Chondrocyte (in vitro differentiated cells): ENCODE measurements at regions not wholly inside any gene's neighbourhood (a gene's known extent, or its start where the extent isn't known, plus 50 kb on each side); places are given as distances from the start of the nearest gene placed in this dataset.
"Not testable (repeated sequence)": the region's sequence is repeated elsewhere in the genome, so short reads cannot be mapped to it uniquely, and the experiment has no call there.

Experiments
- DNase-seq: peaks from one replicate; pipeline ENCODE4 v3.0.0; 2021; ENCODE audit warnings: mixed read lengths, low spot score
- H3K27ac Mint-ChIP-seq: one replicate; pipeline ENCODE4 v1.8.0; 2021; ENCODE audit warnings: mild to moderate bottlenecking, moderate library complexity, mixed read lengths; ENCODE audit not compliant: unreplicated experiment
- H3K27me3 Mint-ChIP-seq: 2 replicates; pipeline ENCODE4 v1.8.0; 2021; ENCODE audit warnings: low read depth, mixed read lengths
- H3K36me3 Mint-ChIP-seq: 2 replicates; pipeline ENCODE4 v1.8.0; 2021; ENCODE audit warnings: low read depth, mixed read lengths
- H3K4me1 Mint-ChIP-seq: 2 replicates; pipeline ENCODE4 v1.8.0; 2021; ENCODE audit warnings: low read depth, mild to moderate bottlenecking, mixed read lengths
- H3K4me3 Mint-ChIP-seq: one replicate; pipeline ENCODE4 v1.8.0; 2021; ENCODE audit warnings: mild to moderate bottlenecking, moderate library complexity, mixed read lengths; ENCODE audit not compliant: unreplicated experiment
- H3K9me3 Mint-ChIP-seq: 2 replicates; pipeline ENCODE4 v1.8.0; 2021; ENCODE audit warnings: low read depth, mixed read lengths
- CTCF ChIP-seq: fragments of 200-600 bp; sonication (generic); IDR thresholded peaks from 2 replicates; pipeline ENCODE4 v1.5.0; 2021; ENCODE audit warnings: antibody characterized with exemption, mild to moderate bottlenecking, moderate library complexity

- Mint-ChIP-seq H3K9me3 (peaks cover 2% of the 10 kb centered on the region), H3K27ac (no peak overlapping the region), H3K27me3 (no peaks in the 10 kb centered on the region), H3K4me1 (peaks cover 32% of the 10 kb centered on the region), H3K36me3 (no peaks in the 10 kb centered on the region), H3K4me3 (no peak overlapping the region)
- no peak for TF ChIP-seq CTCF
- no peak for DNase-seq
Observed at GRCh38 chr5:124179819-124180218, 566.6 kb downstream of the ZNF608 start.

GRCh38 chr5:124178050-124178449, 568.4 kb downstream of the ZNF608 start:
- peaks cover 32% of the 10 kb centered on the region for H3K4me1 Mint-ChIP-seq
- H3K4me3 Mint-ChIP-seq, result no peak overlapping the region
- H3K27ac Mint-ChIP-seq, result no peak overlapping the region
- DNase-seq, result no peak
- H3K9me3 Mint-ChIP-seq, result peaks cover 4% of the 10 kb centered on the region
- no peaks in the 10 kb centered on the region for H3K27me3 Mint-ChIP-seq
- no peak for TF ChIP-seq CTCF
- H3K36me3 Mint-ChIP-seq, result peaks cover under 1% of the 10 kb centered on the region

GRCh38 chr5:124176692-124177091, 569.7 kb downstream of the ZNF608 start:
- peaks cover 30% of the 10 kb centered on the region for H3K4me1 Mint-ChIP-seq
- peak overlapping the region; percentile 47 for H3K27ac Mint-ChIP-seq
- peak; percentile 65 for TF ChIP-seq CTCF

GRCh38 chr5:124173386-124173785, 573.1 kb downstream of the ZNF608 start:
- Mint-ChIP-seq H3K27me3 (no peaks in the 10 kb centered on the region), H3K9me3 (peaks cover 22% of the 10 kb centered on the region), H3K27ac (no peak overlapping the region), H3K4me3 (no peak overlapping the region), H3K36me3 (peaks cover 9% of the 10 kb centered on the region), H3K4me1 (peaks cover 5% of the 10 kb centered on the region)
- TF ChIP-seq CTCF, result no peak
- no peak for DNase-seq

More at GRCh38 chr5:124176692-124177091, 569.7 kb downstream of the ZNF608 start:
- H3K27me3 Mint-ChIP-seq, result no peaks in the 10 kb centered on the region
- peaks cover 13% of the 10 kb centered on the region for H3K9me3 Mint-ChIP-seq
- H3K4me3 Mint-ChIP-seq, result no peak overlapping the region
- DNase-seq, result no peak
- H3K36me3 Mint-ChIP-seq, result peaks cover 8% of the 10 kb centered on the region

GRCh38 chr5:124172389-124173003, 573.9 kb downstream of the ZNF608 start:
- H3K4me1 Mint-ChIP-seq, result peaks cover 5% of the 10 kb centered on the region
- peaks cover 9% of the 10 kb centered on the region for H3K36me3 Mint-ChIP-seq
- TF ChIP-seq CTCF, result no peak
- peaks cover 25% of the 10 kb centered on the region for H3K9me3 Mint-ChIP-seq
- no peak overlapping the region for H3K4me3 Mint-ChIP-seq
- no peak overlapping the region for H3K27ac Mint-ChIP-seq
- DNase-seq, result no peak
- no peaks in the 10 kb centered on the region for H3K27me3 Mint-ChIP-seq

GRCh38 chr5:124168093-124168492, 578.3 kb downstream of the ZNF608 start:
- H3K27me3 Mint-ChIP-seq, DNase-seq, H3K27ac Mint-ChIP-seq, H3K4me3 Mint-ChIP-seq, H3K4me1 Mint-ChIP-seq, H3K36me3 Mint-ChIP-seq: not testable (repeated sequence)
- H3K9me3 Mint-ChIP-seq, result peaks cover 24% of the 10 kb centered on the region
